PFSK-1 (cell line): ENCODE measurements at regions not wholly inside any gene's neighbourhood (a gene's known extent, or its start where the extent isn't known, plus 50 kb on each side); places are given as distances from the start of the nearest gene placed in this dataset.

Experiments used
- POLR2AphosphoS5 ChIP-seq: IDR thresholded peaks from 2 replicates; pipeline ENCODE4 v1.6.1; 2012; ENCODE audit warnings: low read depth, mild to moderate bottlenecking, control low read depth, low read length, moderate library complexity
- SIN3A ChIP-seq: IDR thresholded peaks from 2 replicates; pipeline ENCODE4 v1.6.1; 2012; ENCODE audit warnings: mild to moderate bottlenecking, low read length, moderate library complexity, borderline replicate concordance; ENCODE audit not compliant: insufficient read depth
- TAF1 ChIP-seq: IDR thresholded peaks from 2 replicates; pipeline ENCODE4 v1.6.1; 2012; ENCODE audit warnings: low read length, control low read depth, borderline replicate concordance; ENCODE audit not compliant: insufficient read depth
- TF ChIP-seq, protein P1 (sequence below), 2 experiments: IDR thresholded peaks; 2 replicates each; pipeline versions ENCODE4 v1.6.1 to v1.8.0; 2011 to 2012; ENCODE audit warnings: low read depth in 2 of 2, low read length in 2 of 2, control low read depth in 1 of 2, inconsistent platforms in 1 of 2, mild to moderate bottlenecking in 1 of 2, moderate library complexity in 1 of 2; ENCODE audit not compliant: insufficient read depth in 1 of 2

DNA sequence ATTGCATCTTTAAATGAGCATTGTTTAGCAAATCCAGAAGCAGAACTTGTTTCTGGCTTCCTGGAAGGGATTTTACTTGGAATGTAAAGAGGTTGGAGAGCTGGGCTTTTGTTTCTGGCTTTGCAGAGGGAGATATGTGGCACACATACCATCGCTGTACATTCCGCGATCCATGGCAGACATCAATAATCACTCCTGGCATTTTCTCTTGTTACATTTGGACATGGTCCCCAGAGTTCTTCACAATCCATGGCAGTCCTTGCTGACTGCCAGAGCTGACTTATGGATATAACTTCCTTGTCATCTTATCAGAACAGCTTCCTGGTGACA, 445.6 kb upstream of the SPRED2 start:
- TF ChIP-seq, protein P1, sequence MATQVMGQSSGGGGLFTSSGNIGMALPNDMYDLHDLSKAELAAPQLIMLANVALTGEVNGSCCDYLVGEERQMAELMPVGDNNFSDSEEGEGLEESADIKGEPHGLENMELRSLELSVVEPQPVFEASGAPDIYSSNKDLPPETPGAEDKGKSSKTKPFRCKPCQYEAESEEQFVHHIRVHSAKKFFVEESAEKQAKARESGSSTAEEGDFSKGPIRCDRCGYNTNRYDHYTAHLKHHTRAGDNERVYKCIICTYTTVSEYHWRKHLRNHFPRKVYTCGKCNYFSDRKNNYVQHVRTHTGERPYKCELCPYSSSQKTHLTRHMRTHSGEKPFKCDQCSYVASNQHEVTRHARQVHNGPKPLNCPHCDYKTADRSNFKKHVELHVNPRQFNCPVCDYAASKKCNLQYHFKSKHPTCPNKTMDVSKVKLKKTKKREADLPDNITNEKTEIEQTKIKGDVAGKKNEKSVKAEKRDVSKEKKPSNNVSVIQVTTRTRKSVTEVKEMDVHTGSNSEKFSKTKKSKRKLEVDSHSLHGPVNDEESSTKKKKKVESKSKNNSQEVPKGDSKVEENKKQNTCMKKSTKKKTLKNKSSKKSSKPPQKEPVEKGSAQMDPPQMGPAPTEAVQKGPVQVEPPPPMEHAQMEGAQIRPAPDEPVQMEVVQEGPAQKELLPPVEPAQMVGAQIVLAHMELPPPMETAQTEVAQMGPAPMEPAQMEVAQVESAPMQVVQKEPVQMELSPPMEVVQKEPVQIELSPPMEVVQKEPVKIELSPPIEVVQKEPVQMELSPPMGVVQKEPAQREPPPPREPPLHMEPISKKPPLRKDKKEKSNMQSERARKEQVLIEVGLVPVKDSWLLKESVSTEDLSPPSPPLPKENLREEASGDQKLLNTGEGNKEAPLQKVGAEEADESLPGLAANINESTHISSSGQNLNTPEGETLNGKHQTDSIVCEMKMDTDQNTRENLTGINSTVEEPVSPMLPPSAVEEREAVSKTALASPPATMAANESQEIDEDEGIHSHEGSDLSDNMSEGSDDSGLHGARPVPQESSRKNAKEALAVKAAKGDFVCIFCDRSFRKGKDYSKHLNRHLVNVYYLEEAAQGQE (IDR thresholded peaks at IDR 0.05; ENCODE audit: insufficient read depth in 1 of 2, low read depth in 2 of 2, low read length in 2 of 2), result no peak
- no peak for TF ChIP-seq POLR2AphosphoS5
- no peak for TF ChIP-seq TAF1
- TF ChIP-seq SIN3A, result no peak
